ENCODE measurements at regions not wholly inside any gene's neighbourhood (a gene's known extent, or its start where the extent isn't known, plus 50 kb on each side); places are given as distances from the start of the nearest gene placed in this dataset.
"Not testable (repeated sequence)": the region's sequence is repeated elsewhere in the genome, so short reads cannot be mapped to it uniquely, and the experiment has no call there.

DNA sequence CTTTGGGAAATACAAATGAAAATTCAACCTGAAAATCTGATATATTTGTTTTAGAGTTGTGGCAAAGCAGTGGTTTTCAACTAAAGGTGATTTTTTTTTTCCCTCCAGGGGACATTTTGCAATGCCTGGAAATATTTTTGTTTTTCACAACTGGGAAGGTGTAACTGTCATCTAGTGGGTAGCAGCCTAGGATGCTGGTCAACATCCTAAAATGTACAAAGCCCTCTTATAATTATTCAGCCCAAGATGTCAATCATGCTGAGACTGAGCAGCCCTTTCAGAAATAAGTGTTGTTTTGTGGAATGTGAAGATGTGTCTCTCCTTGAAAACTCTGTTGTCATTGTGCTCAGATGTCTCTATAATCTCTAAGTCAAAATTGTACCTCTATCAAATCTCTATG lies 95.2 kb upstream of the NCAM2 start:
- DNase-seq: no peak

DNA sequence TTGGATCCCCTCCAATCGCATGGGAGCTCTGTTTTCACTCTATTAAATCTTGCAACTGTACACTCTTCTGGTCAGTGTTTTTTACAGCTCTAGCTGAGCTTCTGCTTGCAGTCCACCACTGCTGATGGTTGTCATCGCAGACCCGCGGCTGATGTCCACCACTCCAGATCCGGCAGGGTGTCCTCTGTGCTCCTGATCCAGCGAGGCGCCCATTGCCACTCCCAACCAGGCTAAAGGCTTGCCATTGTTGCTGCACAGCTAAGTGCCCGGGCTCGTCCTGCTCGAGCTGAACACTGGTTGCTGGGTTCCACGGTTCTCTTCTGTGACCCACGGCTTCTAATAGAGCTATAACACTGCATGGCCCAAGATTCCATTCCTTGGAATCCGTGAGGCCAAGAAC lies 70.7 kb upstream of the NCAM2 start:
- not testable (repeated sequence) for DNase-seq

DNA sequence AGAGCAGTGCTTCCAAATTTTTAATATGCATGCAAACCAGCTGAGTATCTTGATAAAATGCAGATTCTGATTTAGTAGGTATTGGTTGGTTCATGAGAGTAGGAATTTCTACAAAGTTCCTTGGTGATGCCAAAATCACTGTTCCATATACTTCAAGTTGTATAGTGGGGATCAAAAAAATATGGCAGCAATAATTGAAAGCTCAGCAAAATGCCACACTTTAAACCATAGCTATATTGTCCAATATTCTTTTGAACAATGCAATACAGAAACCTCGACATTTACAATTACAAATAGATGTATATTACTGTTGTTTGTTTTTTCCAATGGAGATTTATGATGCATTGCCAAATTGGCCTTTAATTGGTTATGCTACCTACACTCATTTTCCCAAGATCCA lies 55.7 kb upstream of the NCAM2 start:
- DNase-seq: no peak

- no peak for DNase-seq
Observed at GRCh38 chr21:20943561-20943997, 54.6 kb upstream of the NCAM2 start.

GRCh38 chr21:20944139-20944538 lies 54.1 kb upstream of the NCAM2 start:
- no peak for DNase-seq

- no peak for DNase-seq
Observed at GRCh38 chr21:20946701-20947100, 51.5 kb upstream of the NCAM2 start.

Measured in right lung (tissue), 2 donors.